H9 (cell line): ENCODE measurements at regions not wholly inside any gene's neighbourhood (a gene's known extent, or its start where the extent isn't known, plus 50 kb on each side); places are given as distances from the start of the nearest gene placed in this dataset.

ENCODE experiments used
- DNase-seq: peaks from one replicate; pipeline ENCODE4 v3.0.0-alpha.2; 2017
- H2AFZ ChIP-seq: one replicate; pipeline ENCODE4 v1.6.1; 2013; ENCODE audit warnings: mild to moderate bottlenecking, low read length, control low read depth, moderate library complexity
- H2AK5ac ChIP-seq: 2 replicates; pipeline ENCODE4 v1.6.1; 2013; ENCODE audit warnings: low read length, control low read depth, mixed read lengths; ENCODE audit not compliant: insufficient read length
- H2BK120ac ChIP-seq: one replicate; pipeline ENCODE4 v1.6.1; 2013; ENCODE audit warnings: low read depth, mild to moderate bottlenecking, low read length, control low read depth, inconsistent platforms; ENCODE audit not compliant: poor library complexity, severe bottlenecking
- H2BK12ac ChIP-seq: 2 replicates; pipeline ENCODE4 v1.6.1; 2013; ENCODE audit warnings: low read length, control low read depth, mixed read lengths, low read depth; ENCODE audit not compliant: insufficient read length
- H2BK15ac ChIP-seq: 2 replicates; pipeline ENCODE4 v1.6.1; 2013; ENCODE audit warnings: low read depth, low read length, control low read depth
- H2BK20ac ChIP-seq: one replicate; pipeline ENCODE4 v1.6.1; 2013; ENCODE audit warnings: low read depth, mild to moderate bottlenecking, low read length, control low read depth, inconsistent platforms; ENCODE audit not compliant: poor library complexity, severe bottlenecking
- H2BK5ac ChIP-seq: 2 replicates; pipeline ENCODE4 v1.6.1; 2013; ENCODE audit warnings: low read length, control low read depth, mixed read lengths; ENCODE audit not compliant: insufficient read length
- H3K14ac ChIP-seq: 2 replicates; pipeline ENCODE4 v1.6.1; 2013; ENCODE audit warnings: low read length, control low read depth; ENCODE audit not compliant: insufficient read depth
- H3K18ac ChIP-seq: 2 replicates; pipeline ENCODE4 v1.6.1; 2013; ENCODE audit warnings: low read depth, mild to moderate bottlenecking, mixed read lengths, low read length, control low read depth; ENCODE audit not compliant: insufficient read length
- H3K23ac ChIP-seq: 2 replicates; pipeline ENCODE4 v1.6.1; 2013; ENCODE audit warnings: low read length, control low read depth, mixed read lengths, low read depth; ENCODE audit not compliant: insufficient read length
- H3K23me2 ChIP-seq: 2 replicates; pipeline ENCODE4 v1.6.1; 2013; ENCODE audit warnings: low read depth, mild to moderate bottlenecking, mixed read lengths, low read length, control low read depth; ENCODE audit not compliant: insufficient read length, poor library complexity, severe bottlenecking
- H3K27ac ChIP-seq: 2 replicates; pipeline ENCODE4 v1.5.1; 2013; ENCODE audit warnings: low read length, control low read depth, mixed read lengths, low read depth; ENCODE audit not compliant: insufficient read length
- H3K27me3 ChIP-seq: 2 replicates; pipeline ENCODE4 v1.6.1; 2013; ENCODE audit warnings: low read length, control low read depth, inconsistent platforms; ENCODE audit not compliant: insufficient read depth
- H3K4ac ChIP-seq: 2 replicates; pipeline ENCODE4 v1.6.1; 2013; ENCODE audit warnings: low read depth, mild to moderate bottlenecking, control low read depth, inconsistent platforms, low read length, moderate library complexity
- H3K4me1 ChIP-seq: 2 replicates; pipeline ENCODE4 v1.6.1; 2013; ENCODE audit warnings: low read length, control low read depth, inconsistent platforms; ENCODE audit not compliant: insufficient read depth
- H3K4me2 ChIP-seq: 2 replicates; pipeline ENCODE4 v1.6.1; 2013; ENCODE audit warnings: low read length, control low read depth, mixed read lengths; ENCODE audit not compliant: insufficient read length, insufficient read depth
- H3K56ac ChIP-seq: 2 replicates; pipeline ENCODE4 v1.6.1; 2013; ENCODE audit warnings: low read depth, mild to moderate bottlenecking, mixed read lengths, low read length, control low read depth; ENCODE audit not compliant: insufficient read length
- H3K79me1 ChIP-seq: 2 replicates; pipeline ENCODE4 v1.6.1; 2013; ENCODE audit warnings: low read depth, mild to moderate bottlenecking, moderate library complexity, low read length, control low read depth, inconsistent platforms; ENCODE audit not compliant: insufficient read depth, poor library complexity, severe bottlenecking
- H3K79me2 ChIP-seq: 2 replicates; pipeline ENCODE4 v1.6.1; 2013; ENCODE audit warnings: low read length, control low read depth, inconsistent platforms; ENCODE audit not compliant: insufficient read depth
- H3K9ac ChIP-seq: 2 replicates; pipeline ENCODE4 v1.6.1; 2013; ENCODE audit warnings: low read length, control low read depth, mixed read lengths; ENCODE audit not compliant: insufficient read length; ENCODE audit errors: extremely low read depth
- H3K9me3 ChIP-seq: one replicate; pipeline ENCODE4 v1.6.1; 2013; ENCODE audit warnings: low read depth, low read length, inconsistent platforms; ENCODE audit not compliant: control insufficient read depth
- H3T11ph ChIP-seq: one replicate; pipeline ENCODE4 v1.6.1; 2013; ENCODE audit warnings: mild to moderate bottlenecking, low read length, control low read depth, inconsistent platforms
- H4K20me1 ChIP-seq: one replicate; pipeline ENCODE4 v1.6.1; 2013; ENCODE audit not compliant: control insufficient read depth, insufficient read length, insufficient read depth
- H4K5ac ChIP-seq: 2 replicates; pipeline ENCODE4 v1.6.1; 2013; ENCODE audit warnings: low read depth, mild to moderate bottlenecking, mixed read lengths, low read length, control low read depth; ENCODE audit not compliant: insufficient read length
- H4K8ac ChIP-seq: replicated peaks from 2 replicates; pipeline ENCODE4 v1.6.1; 2013; ENCODE audit warnings: low read length, control low read depth, mixed read lengths, low read depth; ENCODE audit not compliant: insufficient read length
- H4K91ac ChIP-seq: 2 replicates; pipeline ENCODE4 v1.6.1; 2013; ENCODE audit warnings: low read depth, mild to moderate bottlenecking, moderate library complexity, mixed read lengths, low read length, control low read depth; ENCODE audit not compliant: insufficient read length
- H3K27ac Mint-ChIP-seq, 3 experiments: 2 replicates in 2 of 3; 3 replicates in 1 of 3; pipeline ENCODE4 v1.8.0; 2020 to 2021; ENCODE audit warnings: mixed read lengths in 3 of 3, mild to moderate bottlenecking in 1 of 3, moderate library complexity in 1 of 3
- H3K27me3 Mint-ChIP-seq: 2 replicates; pipeline ENCODE4 v1.8.0; 2021; ENCODE audit warnings: low read depth, mild to moderate bottlenecking, moderate library complexity, mixed read lengths
- H3K36me3 Mint-ChIP-seq, 3 experiments: 2 replicates in 2 of 3; 3 replicates in 1 of 3; pipeline ENCODE4 v1.8.0; 2020 to 2021; ENCODE audit warnings: low read depth in 3 of 3, mixed read lengths in 3 of 3; ENCODE audit not compliant: insufficient read depth in 1 of 3
- H3K4me1 Mint-ChIP-seq, 2 experiments: 2 replicates each; pipeline ENCODE4 v1.8.0; 2020; ENCODE audit warnings: mixed read lengths in 2 of 2
- H3K4me3 Mint-ChIP-seq, 2 experiments: 2 replicates in 1 of 2; 3 replicates in 1 of 2; pipeline ENCODE4 v1.8.0; 2020 to 2021; ENCODE audit warnings: mild to moderate bottlenecking in 2 of 2, mixed read lengths in 2 of 2, moderate library complexity in 1 of 2
- H3K9me3 Mint-ChIP-seq, 2 experiments: 2 replicates in 1 of 2; 3 replicates in 1 of 2; pipeline ENCODE4 v1.8.0; 2020; ENCODE audit warnings: mild to moderate bottlenecking in 2 of 2, mixed read lengths in 2 of 2, moderate library complexity in 1 of 2
- CTCF ChIP-seq: fragments of 200-600 bp; sonication (generic); conservative IDR thresholded peaks from 3 replicates; pipeline ENCODE4 v1.8.0; 2021; ENCODE audit warnings: antibody characterized with exemption, mild to moderate bottlenecking
- WGBS: extraction: QIAGEN DNeasy Blood & Tissue Kit; methylation state at CpG from one replicate; pipeline ENCODE4 v1.1.7; 2013; ENCODE audit warnings: missing lambda C conversion rate, low lambda C conversion rate, mixed read lengths; ENCODE audit not compliant: insufficient read length; ENCODE audit errors: extremely low coverage; 5-methylcytosine and 5-hydroxymethylcytosine counted together

GRCh38 chr2:75327334-75327733 lies 128.0 kb upstream of the TACR1 start:
- Histone ChIP-seq H2BK15ac (no peak overlapping the region), H2BK5ac (no peak overlapping the region), H3K18ac (no peak overlapping the region), H3K79me1 (no peaks in the 10 kb centered on the region), H4K5ac (no peak overlapping the region), H2AK5ac (no peak overlapping the region), H3K9me3 (no peaks in the 10 kb centered on the region), H3K27me3 (no peaks in the 10 kb centered on the region), H3K27ac (no peak overlapping the region), H4K20me1 (no peaks in the 10 kb centered on the region), H3K9ac (no peak overlapping the region), H3K56ac (no peak overlapping the region), H3K4me2 (no peak overlapping the region), H2BK20ac (no peak overlapping the region), H3T11ph (no peak overlapping the region), H2BK120ac (no peak overlapping the region), H3K4me1 (no peaks in the 10 kb centered on the region), H3K14ac (no peak overlapping the region), H3K23ac (no peak overlapping the region), H3K4ac (no peak overlapping the region), H2AFZ (no peak overlapping the region), H3K79me2 (no peaks in the 10 kb centered on the region), H2BK12ac (no peak overlapping the region), H4K8ac (no peak overlapping the region), H3K23me2 (no peaks in the 10 kb centered on the region), H4K91ac (no peak overlapping the region)
- peaks cover 0 to 3% of the 10 kb centered on the region in 2 experiments; a peak in 2 of 5 replicates for H3K9me3 Mint-ChIP-seq
- H3K27me3 Mint-ChIP-seq: peaks cover 2% of the 10 kb centered on the region; the same call in 1 of the 2 replicates
- H3K27ac Mint-ChIP-seq: no peak overlapping the region
- H3K4me1 Mint-ChIP-seq: peaks cover 12 to 16% of the 10 kb centered on the region in 2 experiments
- no peaks in the 10 kb centered on the region; a peak in 1 of 7 replicates for H3K36me3 Mint-ChIP-seq
- no peak overlapping the region for H3K4me3 Mint-ChIP-seq
- DNase-seq: no peak
- no CpG with 5 or more reads among the region's 7 CpGs for WGBS
- TF ChIP-seq CTCF: no peak
